Gastrocnemius medialis (tissue), 4 donors: ENCODE measurements at regions not wholly inside any gene's neighbourhood (a gene's known extent, or its start where the extent isn't known, plus 50 kb on each side); places are given as distances from the start of the nearest gene placed in this dataset.

Source experiments
- ATAC-seq, 2 donors: fragments of 150-250 bp; one replicate each; pipeline ENCODE4 v1.9.1; 2016
- DNase-seq, 2 donors: peaks; one replicate each; pipeline ENCODE4 v3.0.0-alpha.2; 2019
- H3K27ac ChIP-seq, 4 donors: fragments of 200-600 bp; sonication (generic); 1 replicate in 1 of 4; 2 replicates in 3 of 4; pipeline ENCODE4 v1.5.1; 2016 to 2018; ENCODE audit warnings: mild to moderate bottlenecking in 2 of 4, moderate library complexity in 1 of 4
- H3K27me3 ChIP-seq, 3 donors: fragments of 200-600 bp; sonication (generic) in 2 of 3; 1 replicate in 1 of 3; 2 replicates in 2 of 3; pipeline versions ENCODE4 v1.5.1 to v1.6.0; 2016 to 2019; ENCODE audit warnings: mild to moderate bottlenecking in 1 of 3, moderate library complexity in 1 of 3
- H3K36me3 ChIP-seq, 2 donors: fragments of 200-600 bp; sonication (generic) in 1 of 2; one replicate each; pipeline ENCODE4 v1.5.1; 2017 to 2018
- H3K4me1 ChIP-seq, 2 donors: fragments of 200-600 bp; sonication (generic) in 1 of 2; one replicate each; pipeline ENCODE4 v1.5.1; 2016 to 2017; ENCODE audit warnings: mild to moderate bottlenecking in 2 of 2
- H3K4me3 ChIP-seq, 4 donors: fragments of 200-600 bp; sonication (generic) in 3 of 4; 1 replicate in 1 of 4; 2 replicates in 3 of 4; pipeline ENCODE4 v1.5.1; 2016 to 2019; ENCODE audit warnings: mild to moderate bottlenecking in 2 of 4
- H3K9me3 ChIP-seq, 3 donors: fragments of 200-600 bp; sonication (generic) in 2 of 3; 1 replicate in 1 of 3; 2 replicates in 2 of 3; pipeline ENCODE4 v1.5.1; 2016 to 2019
- CTCF ChIP-seq, 5 experiments: fragments of 450-650 bp in 3 of 5; fragments of 200-600 bp in 2 of 5; sonication (generic) in 2 of 5; IDR thresholded peaks in 4 of 5; conservative IDR thresholded peaks in 1 of 5; 1 replicate in 4 of 5; 2 replicates in 1 of 5; pipeline ENCODE4 v1.5.1; 2016 to 2019; ENCODE audit warnings: antibody characterized with exemption in 5 of 5, mild to moderate bottlenecking in 3 of 5, moderate library complexity in 3 of 5
- POLR2A ChIP-seq, 2 donors: fragments of 450-650 bp; IDR thresholded peaks; one replicate each; pipeline ENCODE4 v1.6.1; 2017; ENCODE audit warnings: antibody characterized with exemption in 2 of 2, mild to moderate bottlenecking in 2 of 2, moderate library complexity in 2 of 2
- in situ Hi-C, 4 donors: fragments of 200-750 bp; cut with MboI; loops; one replicate each; pipeline versions ENCODE4 v1.15.0 to v1.8.0; 2017; ENCODE audit warnings: low sequenced_read_pairs in 4 of 4
- intact Hi-C: fragments of 100-400 bp; cut with DNase I; formaldehyde crosslinking; loops from one replicate; pipeline ENCODE4 v1.15.1; 2023; ENCODE audit warnings: low total_unique reads

- Histone ChIP-seq H3K27ac (no peak overlapping the region), H3K9me3 (no peaks in the 10 kb centered on the region), H3K4me1 (no peaks in the 10 kb centered on the region), H3K27me3 (no peaks in the 10 kb centered on the region), H3K4me3 (no peak overlapping the region), H3K36me3 (no peaks in the 10 kb centered on the region)
- TF ChIP-seq POLR2A (IDR thresholded peaks at IDR 0.05): no peak
- no peak for TF ChIP-seq CTCF (IDR thresholded peaks at IDR 0.05 in 4 of 5, conservative IDR thresholded peaks at IDR 0.05 in 1 of 5)
- no peak for ATAC-seq
- intact Hi-C loops: no loop called here
- in situ Hi-C loops: no loop called here
- DNase-seq: no peak
Measured at GRCh38 chr6:98358173-98358572, 476.2 kb upstream of the POU3F2 start.

- intact Hi-C loops: no loop called here
- H3K36me3 ChIP-seq: no peaks in the 10 kb centered on the region
- in situ Hi-C loops: no loop called here
- ATAC-seq (no peak), DNase-seq (no peak)
- H3K27me3 ChIP-seq: no peaks in the 10 kb centered on the region
- H3K4me3 ChIP-seq: no peak overlapping the region
- H3K9me3 ChIP-seq: no peaks in the 10 kb centered on the region
- H3K4me1 ChIP-seq: no peaks in the 10 kb centered on the region
- TF ChIP-seq CTCF (IDR thresholded peaks at IDR 0.05 in 4 of 5, conservative IDR thresholded peaks at IDR 0.05 in 1 of 5): no peak
- TF ChIP-seq POLR2A (IDR thresholded peaks at IDR 0.05): no peak
- H3K27ac ChIP-seq: no peak overlapping the region
Measured at GRCh38 chr6:98366371-98366770, 468.0 kb upstream of the POU3F2 start.

GRCh38 chr6:98380589-98380988 lies 453.8 kb upstream of the POU3F2 start:
- Histone ChIP-seq H3K9me3 (no peaks in the 10 kb centered on the region), H3K4me1 (no peaks in the 10 kb centered on the region), H3K27me3 (no peaks in the 10 kb centered on the region), H3K4me3 (no peak overlapping the region), H3K27ac (no peak overlapping the region), H3K36me3 (no peaks in the 10 kb centered on the region)
- DNase-seq (no peak), ATAC-seq (no peak)
- in situ Hi-C loops: no loop called here
- intact Hi-C loops: no loop called here
- TF ChIP-seq POLR2A (IDR thresholded peaks at IDR 0.05) (no peak), CTCF (IDR thresholded peaks at IDR 0.05 in 4 of 5, conservative IDR thresholded peaks at IDR 0.05 in 1 of 5) (no peak)

GRCh38 chr6:98382246-98382645 lies 452.1 kb upstream of the POU3F2 start:
- no peak for DNase-seq
- no peak overlapping the region for H3K4me3 ChIP-seq
- ATAC-seq: no peak
- no peaks in the 10 kb centered on the region for H3K36me3 ChIP-seq
- H3K27ac ChIP-seq: no peak overlapping the region
- intact Hi-C loops (no loop called here), in situ Hi-C loops (no loop called here)
- no peaks in the 10 kb centered on the region for H3K27me3 ChIP-seq
- H3K4me1 ChIP-seq: no peaks in the 10 kb centered on the region
- H3K9me3 ChIP-seq: no peaks in the 10 kb centered on the region
- TF ChIP-seq POLR2A (IDR thresholded peaks at IDR 0.05) (no peak), CTCF (IDR thresholded peaks at IDR 0.05 in 4 of 5, conservative IDR thresholded peaks at IDR 0.05 in 1 of 5) (no peak)

- in situ Hi-C loops: no loop called here
- Histone ChIP-seq H3K27ac (no peak overlapping the region), H3K9me3 (no peaks in the 10 kb centered on the region), H3K4me3 (no peak overlapping the region), H3K36me3 (no peaks in the 10 kb centered on the region), H3K4me1 (no peaks in the 10 kb centered on the region), H3K27me3 (no peaks in the 10 kb centered on the region)
- TF ChIP-seq CTCF (IDR thresholded peaks at IDR 0.05 in 4 of 5, conservative IDR thresholded peaks at IDR 0.05 in 1 of 5) (no peak), POLR2A (IDR thresholded peaks at IDR 0.05) (no peak)
- intact Hi-C loops: no loop called here
- ATAC-seq: no peak
- no peak for DNase-seq
Measured at GRCh38 chr6:98384334-98384733, 450.0 kb upstream of the POU3F2 start.
